Nucleus accumbens (tissue), 56 donors: ENCODE measurements at regions not wholly inside any gene's neighbourhood (a gene's known extent, or its start where the extent isn't known, plus 50 kb on each side); places are given as distances from the start of the nearest gene placed in this dataset.

Experiments
- DNase-seq, 56 donors: peaks; one replicate each; lab custom pipeline; 2025; lab: John Stamatoyannopoulos, UW

DNA sequence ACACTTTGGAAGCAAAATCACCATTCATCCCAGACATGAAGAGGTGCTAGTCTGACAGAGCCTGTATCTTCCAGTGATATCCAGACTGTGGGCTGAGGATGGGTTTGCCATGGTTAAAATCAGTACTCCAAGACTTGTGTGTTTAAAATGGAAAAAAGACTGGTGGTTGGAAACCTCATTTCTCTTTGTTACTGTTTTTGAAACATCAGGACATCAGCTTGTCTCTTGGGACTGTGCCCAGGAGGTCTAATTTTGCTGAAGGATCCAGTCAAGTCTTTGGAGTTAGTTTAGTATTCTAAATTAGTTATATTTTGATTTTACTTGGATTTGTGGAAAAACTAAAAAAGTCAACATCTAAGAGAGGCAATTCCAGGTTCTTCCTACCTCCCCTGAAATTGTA is 578.4 kb downstream of the PLCL1 start:
- DNase-seq, result no peak

DNA sequence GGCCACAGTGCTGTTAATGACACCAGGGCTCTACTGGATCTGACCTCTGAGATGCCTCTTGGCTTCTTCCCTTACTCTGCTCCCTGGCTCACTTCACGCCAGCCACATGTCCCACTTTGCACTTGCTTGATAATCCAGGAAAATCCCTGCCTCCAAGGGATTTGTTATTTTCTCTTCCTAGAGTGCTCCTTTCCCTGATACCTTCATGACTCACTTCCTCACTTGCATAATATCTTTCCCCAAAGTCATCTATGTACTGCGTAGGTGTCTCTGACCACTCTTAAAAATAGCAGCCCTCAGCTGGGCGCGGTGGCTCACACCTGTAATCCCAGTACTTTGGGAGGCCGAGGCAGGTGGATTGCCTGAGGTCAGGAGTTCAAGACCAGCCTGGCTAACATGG is 572.3 kb downstream of the PLCL1 start:
- DNase-seq, result no peak

DNA sequence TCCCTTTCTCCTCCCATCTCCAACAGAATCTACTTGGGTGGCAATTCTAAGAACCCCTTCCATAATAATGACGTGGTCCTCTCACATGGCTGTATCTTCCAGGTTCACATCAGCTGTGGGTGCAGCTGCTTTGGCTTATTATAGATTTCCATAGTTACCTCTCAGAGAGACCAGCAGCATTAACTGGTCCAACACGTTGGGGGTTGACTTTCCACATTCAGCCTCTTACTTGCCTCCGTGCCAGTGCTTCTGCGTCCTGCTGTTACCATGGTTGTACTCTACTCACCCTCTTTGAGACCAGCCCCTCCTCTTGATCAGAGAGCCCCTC is 570.7 kb downstream of the PLCL1 start:
- no peak for DNase-seq

DNA sequence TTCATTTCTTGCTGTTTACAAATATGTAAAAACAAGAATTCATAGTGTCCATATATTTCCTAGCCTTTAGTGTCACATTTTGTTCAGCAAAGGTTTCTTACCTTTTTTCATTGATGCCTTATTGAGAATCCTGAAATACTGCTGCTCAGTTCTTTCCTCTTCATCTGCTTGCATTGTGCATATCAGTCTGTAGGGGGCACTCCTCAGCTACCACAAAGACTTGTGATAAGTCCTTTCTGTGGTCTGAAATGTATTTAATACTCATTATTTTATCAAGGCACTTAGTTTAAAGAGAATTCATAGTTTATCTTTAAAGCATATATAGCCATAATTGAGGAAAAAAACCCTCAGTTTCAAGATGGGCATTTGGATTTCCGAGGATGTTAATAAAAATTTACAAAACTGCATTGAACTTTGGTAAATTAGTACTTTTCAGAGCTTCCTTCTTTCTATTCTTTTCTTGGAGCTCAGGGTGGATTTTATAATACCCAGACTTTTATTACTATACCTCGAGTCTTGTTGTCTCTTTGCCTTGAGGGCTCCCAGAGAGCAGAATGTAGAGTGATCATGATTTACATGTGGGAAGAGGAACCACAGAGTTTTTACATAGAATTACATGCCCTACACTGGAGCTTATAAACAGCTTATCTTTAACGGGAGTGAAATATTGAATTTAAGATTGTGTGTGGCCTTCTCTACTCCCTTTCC is 570.1 kb downstream of the PLCL1 start:
- peak in 19 of 56 donors; percentile 0 to 53 (median 7) for DNase-seq

DNA sequence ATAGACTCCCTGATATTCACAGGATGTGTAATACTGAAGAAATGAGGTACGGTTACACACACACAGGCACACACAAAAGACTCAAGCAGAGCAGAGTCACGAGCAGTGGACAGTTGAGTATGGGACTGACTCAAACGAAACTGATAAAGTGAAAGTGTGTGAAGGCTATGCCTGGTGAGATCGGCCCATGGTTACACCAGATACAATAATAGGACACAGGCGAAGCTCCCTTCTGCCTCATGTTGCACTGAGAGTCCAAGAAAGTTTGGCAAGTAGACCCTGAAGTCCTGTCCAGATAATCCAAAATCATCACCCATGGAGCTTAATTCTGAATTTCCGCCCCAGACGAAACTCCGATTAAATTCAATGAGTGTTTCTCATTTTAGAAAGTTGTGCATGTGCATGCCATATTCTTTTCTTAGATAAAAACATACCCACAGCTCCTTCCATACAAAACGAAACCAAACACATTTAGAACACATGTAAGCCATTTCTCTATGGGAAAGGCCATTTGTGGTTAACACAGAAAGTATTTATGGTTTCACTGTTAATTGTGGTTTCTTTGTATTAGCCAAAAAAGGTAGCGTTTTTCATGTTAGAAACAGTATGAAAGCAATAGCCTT is 567.6 kb downstream of the PLCL1 start:
- no peak for DNase-seq

DNA sequence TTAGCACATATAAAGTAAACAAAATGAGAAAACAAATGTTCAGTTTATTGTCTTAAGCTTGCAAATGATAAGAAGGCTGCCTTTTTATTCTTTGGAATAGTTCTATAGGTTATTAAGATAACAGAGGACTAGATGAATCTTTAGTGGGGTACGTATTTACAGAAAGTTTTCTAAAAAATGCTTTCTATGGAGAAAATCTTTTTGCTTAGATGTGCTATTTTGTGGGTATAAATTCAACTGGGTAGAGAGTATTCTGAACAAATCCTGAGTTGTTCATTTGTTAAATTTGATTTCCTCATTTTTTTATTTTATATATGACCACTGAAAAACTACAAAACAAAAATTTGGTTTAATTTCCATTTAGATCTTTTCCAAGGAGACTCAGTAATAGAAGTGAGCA is 566.9 kb downstream of the PLCL1 start:
- no peak for DNase-seq

DNA sequence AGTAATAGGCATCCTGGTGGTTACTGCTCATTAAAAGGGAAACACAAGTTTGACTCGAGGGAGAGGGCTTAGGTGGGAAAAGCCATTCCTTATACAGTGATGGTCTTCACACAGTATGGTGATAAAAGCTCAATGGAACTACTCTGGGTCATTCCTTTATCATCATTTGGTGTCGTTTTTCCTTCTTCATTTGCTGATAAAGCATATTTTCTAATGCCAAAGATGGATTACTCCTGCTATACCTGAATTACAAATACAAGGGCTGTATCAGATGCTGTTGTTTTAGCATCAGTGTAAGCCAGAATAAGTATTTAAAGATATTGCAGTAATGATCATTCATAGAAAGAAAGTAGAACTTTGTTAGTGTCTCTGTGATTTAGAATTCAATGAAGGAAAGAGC is 563.7 kb downstream of the PLCL1 start:
- DNase-seq, result no peak

DNA sequence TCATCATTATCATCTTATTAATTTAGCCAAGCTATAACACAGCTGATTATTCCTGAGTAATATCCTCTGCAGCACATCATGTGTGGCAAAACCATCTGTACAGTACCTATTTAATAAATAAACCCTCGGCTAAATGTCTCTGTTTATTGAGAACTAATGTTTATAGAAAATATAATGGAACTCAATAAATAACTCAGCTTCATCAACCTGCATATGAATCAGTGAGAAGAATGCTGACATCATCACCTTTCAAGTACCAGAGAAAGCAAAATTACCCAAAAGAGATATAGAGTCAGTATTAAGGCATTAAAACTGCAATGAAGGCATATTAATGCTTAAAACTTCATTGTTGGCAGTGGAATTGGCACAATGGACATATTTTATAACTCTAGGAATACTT is 558.3 kb downstream of the PLCL1 start:
- DNase-seq, result no peak

DNA sequence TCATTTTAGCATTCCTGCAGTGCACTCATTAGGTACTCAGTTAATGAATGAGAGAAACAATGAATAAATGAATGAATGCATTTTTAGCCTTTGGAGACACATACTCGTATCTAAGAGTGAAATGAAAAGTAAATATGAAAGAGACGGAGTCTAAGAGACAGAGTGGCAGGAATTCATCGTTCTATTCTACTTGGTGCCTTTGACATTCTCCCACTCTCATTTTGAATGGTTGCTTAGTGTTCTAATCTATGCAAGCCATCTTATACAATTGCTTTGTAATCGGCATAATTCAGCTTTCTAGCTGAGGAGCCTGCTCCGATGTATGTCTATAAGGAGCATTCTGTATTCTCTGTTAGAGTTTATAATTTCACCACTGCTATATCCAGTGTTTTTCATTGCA is 554.9 kb downstream of the PLCL1 start:
- DNase-seq, result no peak

DNA sequence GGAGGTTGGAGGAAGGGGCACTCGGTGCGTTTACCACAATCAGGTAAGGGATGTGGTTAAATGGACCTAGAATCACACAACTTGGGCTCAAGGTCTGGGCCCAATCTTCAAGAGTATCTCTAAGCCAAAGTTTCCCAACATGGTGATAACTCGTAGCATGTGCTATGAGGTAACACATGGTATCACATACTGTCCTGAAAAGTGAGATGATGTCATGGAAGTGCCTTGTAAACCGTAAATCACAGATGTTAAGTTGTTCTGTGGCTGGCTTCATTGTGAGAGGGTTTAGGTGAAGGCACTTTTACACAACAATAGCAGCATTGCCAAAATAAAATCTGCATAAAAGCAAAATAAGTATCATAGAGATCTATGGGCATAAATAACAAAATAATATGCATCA is 551.8 kb downstream of the PLCL1 start:
- DNase-seq, result no peak

DNA sequence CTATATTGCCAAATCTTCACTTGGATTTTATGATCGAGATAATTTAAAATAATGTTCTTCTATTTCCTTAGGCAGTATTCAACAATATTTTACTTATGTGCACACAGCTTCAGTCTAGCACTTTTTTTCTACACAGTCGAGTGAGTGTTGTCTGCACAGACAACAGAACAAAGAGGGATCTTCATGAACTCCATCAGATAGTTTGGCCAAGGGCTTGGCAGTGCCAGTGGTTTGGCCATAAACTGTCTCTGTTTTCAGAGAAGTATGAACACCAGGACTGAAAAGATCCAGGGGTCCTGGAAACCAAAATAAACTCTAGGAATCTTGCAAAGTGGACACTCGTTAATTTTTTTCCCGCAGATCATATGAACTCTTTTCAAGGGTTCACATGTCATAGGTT is 547.3 kb downstream of the PLCL1 start:
- peak in 17 of 56 donors; percentile 1 to 23 (median 3) for DNase-seq

DNA sequence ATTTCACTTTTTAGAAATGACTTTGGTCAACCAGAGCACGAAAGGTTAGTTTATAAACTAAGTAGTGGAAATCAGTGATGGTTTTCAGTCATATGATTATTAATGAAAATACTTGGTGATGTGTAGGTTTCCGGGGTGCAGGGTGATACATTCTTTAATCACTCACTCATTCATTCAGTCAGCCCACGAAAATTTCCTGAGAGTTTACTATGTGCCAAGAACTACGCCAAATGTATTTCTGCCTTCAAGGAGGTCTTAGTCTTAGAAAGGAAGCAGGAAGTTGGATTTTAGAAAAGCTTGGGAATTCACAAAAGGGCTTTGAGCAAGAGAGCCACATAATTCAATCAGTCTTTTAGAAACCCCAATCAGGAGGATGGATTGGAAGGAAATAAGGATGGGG is 543.6 kb downstream of the PLCL1 start:
- DNase-seq, result no peak

DNA sequence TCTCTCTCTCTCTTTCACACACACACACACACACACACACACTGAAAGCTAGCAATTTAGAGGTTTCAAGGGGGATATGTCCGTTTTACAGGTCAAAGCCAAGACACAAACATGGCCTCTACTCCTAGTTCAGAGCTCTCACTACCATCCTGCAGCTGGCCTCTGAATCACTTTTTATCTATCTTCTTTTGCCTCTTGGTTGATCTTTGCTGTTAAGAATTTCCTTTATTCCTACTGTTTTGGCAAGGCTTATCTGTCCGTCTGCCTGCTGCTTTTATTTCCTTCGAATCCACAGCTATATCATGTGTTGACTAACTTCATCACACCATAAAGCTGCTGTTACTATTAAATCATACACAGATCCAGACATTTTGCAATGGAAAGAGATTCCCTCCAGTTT is 543.0 kb downstream of the PLCL1 start:
- DNase-seq, result no peak

DNA sequence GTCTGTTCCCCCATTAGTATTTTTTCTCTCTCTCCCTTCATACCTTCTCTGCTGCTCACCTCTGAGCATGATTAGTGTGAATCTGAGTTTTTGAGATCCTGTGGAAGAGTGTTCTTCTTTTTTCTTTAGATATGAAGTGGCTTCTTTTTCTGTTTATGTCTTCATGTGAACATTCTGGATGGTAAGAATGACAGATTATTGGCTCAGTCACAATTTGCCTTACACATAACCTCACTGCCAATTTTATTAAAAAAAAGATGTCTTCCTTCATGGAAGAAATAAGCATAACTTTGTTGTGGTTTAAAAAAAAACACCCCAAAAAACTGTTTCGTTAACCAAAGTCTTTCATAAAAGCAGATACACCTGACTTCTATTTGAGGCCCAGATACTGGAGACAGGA is 539.1 kb downstream of the PLCL1 start:
- no peak for DNase-seq

DNA sequence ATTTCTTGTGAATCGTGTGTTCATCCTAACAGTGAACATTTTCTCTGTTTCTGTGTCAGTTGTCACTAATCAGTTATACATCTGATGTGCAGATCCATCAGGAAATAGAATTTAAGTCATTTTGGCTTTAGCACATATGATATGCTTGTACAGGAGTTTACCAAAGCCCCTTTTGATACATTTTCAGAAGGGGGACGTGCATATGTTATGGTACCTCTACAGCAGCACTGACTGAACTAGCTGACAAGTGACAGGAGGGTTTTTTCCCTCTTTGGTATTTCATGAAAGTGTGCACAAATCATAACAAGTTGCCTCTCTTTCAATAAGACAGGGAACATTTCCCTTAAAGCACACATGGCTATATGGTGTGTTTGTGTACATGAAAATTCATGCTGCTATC is 536.5 kb downstream of the PLCL1 start:
- DNase-seq, result no peak

DNA sequence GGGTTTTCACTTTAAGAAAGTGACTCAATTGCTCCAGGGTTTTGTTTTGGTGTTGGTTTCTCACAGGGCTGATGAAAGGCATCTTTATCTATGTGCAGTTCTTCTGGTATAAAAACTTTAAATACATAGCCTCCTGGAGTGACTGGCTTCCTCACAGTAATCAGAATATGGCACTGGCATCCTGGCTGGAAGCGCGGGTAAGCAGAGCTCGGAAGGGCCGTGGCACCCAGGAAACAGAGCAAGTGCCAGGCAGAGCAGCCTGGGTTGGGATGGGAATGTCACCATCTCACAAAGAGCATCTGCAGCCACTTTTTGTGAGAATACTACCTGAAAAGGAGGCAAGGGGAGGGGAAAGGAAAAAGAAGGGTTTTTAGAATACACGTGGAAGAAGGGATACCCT is 534.7 kb downstream of the PLCL1 start:
- no peak for DNase-seq

DNA sequence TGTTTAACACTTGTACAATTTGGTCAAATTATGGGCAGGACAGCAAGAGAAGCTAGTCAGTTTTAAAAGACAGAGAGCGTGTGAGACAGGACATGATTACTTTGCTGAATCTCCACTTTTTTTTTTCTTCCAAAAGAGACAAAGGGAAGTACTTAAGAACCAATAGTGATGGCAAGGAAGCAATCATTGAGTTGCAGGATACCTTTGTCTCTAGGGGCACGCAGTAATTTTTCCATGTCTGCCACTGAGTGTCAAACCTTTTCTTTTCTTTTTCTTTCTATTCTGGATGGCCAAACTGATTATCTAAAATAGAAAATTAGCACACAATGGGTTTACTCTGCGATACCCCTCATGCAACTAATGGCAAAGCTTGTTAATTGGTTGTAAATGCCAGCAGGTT is 533.0 kb downstream of the PLCL1 start:
- no peak for DNase-seq

DNA sequence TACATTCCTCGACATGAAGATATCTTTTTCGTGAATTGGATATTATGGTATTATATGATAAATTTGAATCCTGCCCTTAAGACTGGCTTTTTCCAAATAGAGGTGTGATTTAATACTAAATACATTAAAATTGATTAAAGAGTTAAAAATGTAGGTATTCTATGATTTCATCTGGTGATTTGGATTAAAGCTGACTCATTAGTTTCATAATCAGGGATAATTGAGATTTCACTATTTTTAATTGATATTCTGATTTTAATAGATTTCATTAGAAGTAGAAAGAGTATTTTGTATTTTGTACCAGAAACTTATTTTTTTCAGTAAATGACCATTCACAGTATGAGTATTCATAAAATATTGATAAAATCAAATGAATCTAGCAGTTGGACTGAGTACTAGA is 524.1 kb downstream of the PLCL1 start:
- no peak for DNase-seq

DNA sequence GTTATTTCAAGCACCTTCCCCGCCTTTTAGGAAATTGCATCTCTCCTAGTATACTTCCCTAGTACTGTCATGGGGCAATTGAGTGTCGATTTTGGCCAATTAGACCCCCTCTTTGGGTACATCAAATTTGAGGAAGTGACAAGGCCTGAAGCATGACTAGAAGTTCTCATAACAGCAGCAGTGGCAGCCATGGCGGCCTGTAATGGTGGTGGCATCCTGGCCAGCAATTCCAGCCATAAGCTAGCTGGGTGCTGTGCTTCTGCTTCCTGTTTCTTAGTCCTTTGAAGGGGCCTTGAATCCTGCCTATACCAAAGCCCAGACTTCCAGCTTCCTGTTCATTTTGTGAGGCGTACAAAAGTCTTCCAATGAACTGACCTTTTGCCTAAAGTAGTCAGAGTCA is 523.1 kb downstream of the PLCL1 start:
- no peak for DNase-seq

DNA sequence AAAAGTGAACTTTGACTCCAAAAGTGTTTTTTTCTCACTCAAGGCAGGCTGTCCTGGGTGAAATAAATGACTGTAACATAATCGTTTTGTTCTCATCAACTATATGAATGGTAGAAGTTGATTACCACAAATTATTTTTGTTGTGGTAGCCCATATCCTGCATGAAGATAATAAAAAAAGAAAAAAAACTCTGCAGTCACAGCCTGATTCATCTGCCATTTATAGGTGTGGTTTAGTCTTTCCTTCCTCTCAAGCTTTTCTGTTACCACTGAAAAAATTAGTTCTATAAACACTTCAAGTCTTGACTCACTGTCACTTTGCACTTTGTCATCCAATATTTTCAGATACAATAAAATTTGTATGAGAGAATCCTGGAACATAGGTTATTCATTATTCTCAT is 522.0 kb downstream of the PLCL1 start:
- DNase-seq, result no peak

DNA sequence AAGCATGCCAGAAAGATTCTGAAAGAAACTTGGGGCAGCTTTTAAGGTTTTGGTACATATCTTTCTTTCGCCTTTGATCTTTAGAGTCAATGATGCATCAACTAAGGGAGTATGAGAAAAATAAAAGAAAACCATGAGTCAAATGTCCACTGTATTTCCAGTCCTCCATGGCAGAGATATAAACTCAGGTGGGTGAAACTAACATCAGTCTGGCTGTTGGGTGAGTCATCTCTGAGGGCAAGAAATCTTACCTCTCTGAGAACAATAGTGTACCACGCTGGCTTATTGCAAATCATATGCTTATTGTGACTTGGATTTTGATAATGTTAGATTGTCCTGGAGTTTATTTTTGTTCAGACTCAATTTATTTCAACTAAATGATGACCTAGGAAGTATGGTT is 521.0 kb downstream of the PLCL1 start:
- no peak for DNase-seq

DNA sequence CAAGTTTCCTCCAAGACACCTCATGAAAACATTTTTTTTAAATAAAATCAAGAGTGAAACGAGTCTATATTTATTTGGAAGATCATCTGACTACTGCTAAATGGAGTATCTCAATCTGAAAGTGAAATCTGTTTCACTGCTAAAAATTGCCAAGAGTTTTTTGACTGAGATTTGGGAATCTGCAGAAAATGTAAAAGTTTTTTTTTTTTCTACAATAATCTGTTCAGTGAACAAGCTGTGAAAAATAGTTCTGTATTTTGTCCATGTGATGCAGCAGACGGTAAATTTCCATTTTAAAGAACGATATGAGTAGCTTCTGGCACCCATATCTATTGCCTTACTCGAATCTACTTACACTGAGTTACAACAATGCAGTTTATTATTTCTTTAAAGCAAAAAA is 519.7 kb downstream of the PLCL1 start:
- DNase-seq, result no peak

DNA sequence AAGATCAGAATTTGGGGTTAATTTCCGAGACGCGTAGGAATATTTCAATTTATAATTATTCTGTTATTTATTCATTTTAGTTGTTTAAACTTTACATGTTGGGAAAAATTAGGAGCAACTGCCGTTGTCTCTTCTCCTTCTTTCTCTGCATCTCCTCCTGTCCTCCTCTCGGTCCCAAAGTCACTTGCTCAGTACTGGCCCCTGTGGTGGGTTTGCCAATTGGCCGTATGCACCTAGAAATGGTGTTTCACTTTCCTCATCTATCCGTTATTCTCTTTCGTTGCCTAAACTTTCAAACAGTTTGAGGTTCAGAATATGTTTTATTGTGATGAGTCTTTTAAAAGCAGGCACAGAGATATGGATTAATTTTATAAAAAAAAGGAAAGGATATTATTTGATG is 517.9 kb downstream of the PLCL1 start:
- no peak for DNase-seq
